ENCODE measurements at regions not wholly inside any gene's neighbourhood (a gene's known extent, or its start where the extent isn't known, plus 50 kb on each side); places are given as distances from the start of the nearest gene placed in this dataset.

DNA sequence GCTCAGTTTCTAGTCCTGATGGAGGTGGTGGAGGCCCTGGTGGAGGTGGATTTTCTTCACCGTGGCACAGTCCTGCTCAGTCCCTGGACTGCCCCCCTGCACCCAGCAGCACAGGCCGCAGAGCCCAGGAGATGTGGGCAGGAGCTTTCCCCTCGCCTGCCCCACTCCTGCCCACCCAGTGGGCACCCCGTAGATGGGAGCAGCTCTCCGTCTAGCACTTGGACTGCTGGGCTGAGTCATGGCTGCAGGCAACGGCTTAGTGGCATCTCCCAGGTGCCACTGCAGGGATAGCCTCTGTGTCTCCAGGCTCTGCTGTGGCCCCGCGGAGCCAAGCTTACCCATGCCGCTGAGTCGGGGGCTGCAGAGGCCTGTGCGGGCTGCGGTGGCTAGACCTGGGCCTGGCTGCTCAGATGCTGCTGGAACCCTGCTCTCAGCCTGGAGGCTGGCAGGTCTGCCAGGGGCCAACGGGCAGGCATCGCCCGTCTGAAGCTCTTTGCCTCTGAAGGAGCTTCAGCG, 92.3 kb upstream of the CTDP1 start:
- no peaks in the 10 kb centered on the region for H3K79me2 ChIP-seq (ENCODE audit: insufficient read depth, low read length)
- H3K4me3 ChIP-seq (replicated peaks in 1 of 2; ENCODE audit: low read depth in 1 of 2, low read length in 2 of 2), result no peak overlapping the region
- DNase-seq (ENCODE audit: low read depth, low spot score) (no peak), ATAC-seq (no peak)
- peaks cover 0 to 15% of the 10 kb centered on the region in 2 experiments; a peak in 2 of 4 replicates for H3K4me1 ChIP-seq (ENCODE audit: control insufficient read depth in 1 of 2, insufficient read depth in 2 of 2, low read length in 2 of 2)
- intact Hi-C loops (cut with micrococcal nuclease), result no loop called here
- H3K36me3 ChIP-seq (ENCODE audit: control insufficient read depth in 1 of 2, insufficient read depth in 2 of 2, low read length in 2 of 2), result no peaks in the 10 kb centered on the region
- H2AFZ ChIP-seq (ENCODE audit: low read depth, low read length, poor library complexity, severe bottlenecking), result no peak overlapping the region
- no peaks in the 10 kb centered on the region; a peak in 1 of 4 replicates for H3K9me3 ChIP-seq (ENCODE audit: control insufficient read depth in 1 of 2, insufficient read depth in 1 of 2, low read depth in 1 of 2, low read length in 2 of 2)
- no peaks in the 10 kb centered on the region for H4K20me1 ChIP-seq (ENCODE audit: insufficient read depth)
- no peak overlapping the region for H3K9ac ChIP-seq (ENCODE audit: low read length)
- BruUV-seq (replicated peaks), result no TSS peak
- ChIA-PET RAD21 (ENCODE audit: low non-redundant PET in 1 of 2, low total read pairs in 2 of 2, uncharacterized antibody in 2 of 2, unreplicated experiment in 2 of 2) (no interaction called here), POLR2A (no interaction called here), CTCF (no interaction called here)
- no peak overlapping the region for H3K27ac ChIP-seq (ENCODE audit: low read depth, low read length)
- TF ChIP-seq ZFX (IDR thresholded peaks at IDR 0.05) (no peak), EGR1 (IDR thresholded peaks at IDR 0.05; ENCODE audit: low read depth) (no peak), POLR2A (IDR thresholded peaks at IDR 0.05; ENCODE audit: borderline replicate concordance, extremely low read depth, insufficient read depth, insufficient read length) (no peak), CBX3 (IDR thresholded peaks at IDR 0.05; ENCODE audit: low read depth) (no peak), JUND (IDR thresholded peaks at IDR 0.05) (no peak), POLR2AphosphoS5 (IDR thresholded peaks at IDR 0.05; ENCODE audit: low read depth, low read length) (no peak), YY1 (IDR thresholded peaks at IDR 0.05; ENCODE audit: extremely low read depth, insufficient replicate concordance, low read depth, low read length) (no peak), ZNF274 (IDR thresholded peaks at IDR 0.05; ENCODE audit: low read depth, low read length) (no peak), SIN3A (IDR thresholded peaks at IDR 0.05; ENCODE audit: low read depth) (no peak)
- TF ChIP-seq, protein P1, sequence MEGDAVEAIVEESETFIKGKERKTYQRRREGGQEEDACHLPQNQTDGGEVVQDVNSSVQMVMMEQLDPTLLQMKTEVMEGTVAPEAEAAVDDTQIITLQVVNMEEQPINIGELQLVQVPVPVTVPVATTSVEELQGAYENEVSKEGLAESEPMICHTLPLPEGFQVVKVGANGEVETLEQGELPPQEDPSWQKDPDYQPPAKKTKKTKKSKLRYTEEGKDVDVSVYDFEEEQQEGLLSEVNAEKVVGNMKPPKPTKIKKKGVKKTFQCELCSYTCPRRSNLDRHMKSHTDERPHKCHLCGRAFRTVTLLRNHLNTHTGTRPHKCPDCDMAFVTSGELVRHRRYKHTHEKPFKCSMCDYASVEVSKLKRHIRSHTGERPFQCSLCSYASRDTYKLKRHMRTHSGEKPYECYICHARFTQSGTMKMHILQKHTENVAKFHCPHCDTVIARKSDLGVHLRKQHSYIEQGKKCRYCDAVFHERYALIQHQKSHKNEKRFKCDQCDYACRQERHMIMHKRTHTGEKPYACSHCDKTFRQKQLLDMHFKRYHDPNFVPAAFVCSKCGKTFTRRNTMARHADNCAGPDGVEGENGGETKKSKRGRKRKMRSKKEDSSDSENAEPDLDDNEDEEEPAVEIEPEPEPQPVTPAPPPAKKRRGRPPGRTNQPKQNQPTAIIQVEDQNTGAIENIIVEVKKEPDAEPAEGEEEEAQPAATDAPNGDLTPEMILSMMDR (IDR thresholded peaks at IDR 0.05 in 2 of 3, conservative IDR thresholded peaks at IDR 0.05 in 1 of 3; ENCODE audit: borderline replicate concordance in 1 of 3, insufficient read depth in 1 of 3, low read depth in 2 of 3, low read length in 2 of 3), result no peak
- no peaks in the 10 kb centered on the region for H3K9me2 ChIP-seq (ENCODE audit: insufficient read depth)
- no peaks in the 10 kb centered on the region for H3K27me3 ChIP-seq (ENCODE audit: insufficient read depth, low read length)
- no peak overlapping the region for H3K4me2 ChIP-seq (ENCODE audit: low read length)
